DMS153 treated with DMSO at 0.1 percent for 48 hours (cell line): ENCODE measurements at regions not wholly inside any gene's neighbourhood (a gene's known extent, or its start where the extent isn't known, plus 50 kb on each side); places are given as distances from the start of the nearest gene placed in this dataset.
"Not testable (repeated sequence)": the region's sequence is repeated elsewhere in the genome, so short reads cannot be mapped to it uniquely, and the experiment has no call there.

Experiments used
- DNase-seq: peaks from one replicate; lab custom pipeline; 2025; ENCODE audit not compliant: unreplicated experiment; lab: John Stamatoyannopoulos, UW

- DNase-seq: no peak
Observed at GRCh38 chr6:81371930-81372329, 380.6 kb downstream of the TENT5A start.

DNA sequence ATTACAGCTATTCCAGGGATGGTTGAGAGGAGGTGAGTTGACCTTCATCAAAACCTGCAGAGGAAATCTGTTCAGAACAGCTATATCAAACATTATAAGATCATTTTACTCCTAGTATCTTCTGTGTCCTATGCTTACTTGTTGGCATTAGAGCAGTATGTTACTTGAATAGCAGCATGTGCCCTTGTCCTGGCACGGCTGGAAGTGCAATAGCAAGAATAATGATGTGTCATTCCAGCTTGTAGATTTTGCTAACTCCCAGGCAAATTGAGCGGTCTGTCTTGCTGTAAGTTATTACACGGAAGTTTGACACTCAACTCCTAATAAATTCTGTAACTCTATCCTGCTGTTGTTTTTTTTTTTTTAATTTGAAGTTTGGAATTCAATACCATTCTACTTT, 385.5 kb downstream of the TENT5A start:
- no peak for DNase-seq

DNA sequence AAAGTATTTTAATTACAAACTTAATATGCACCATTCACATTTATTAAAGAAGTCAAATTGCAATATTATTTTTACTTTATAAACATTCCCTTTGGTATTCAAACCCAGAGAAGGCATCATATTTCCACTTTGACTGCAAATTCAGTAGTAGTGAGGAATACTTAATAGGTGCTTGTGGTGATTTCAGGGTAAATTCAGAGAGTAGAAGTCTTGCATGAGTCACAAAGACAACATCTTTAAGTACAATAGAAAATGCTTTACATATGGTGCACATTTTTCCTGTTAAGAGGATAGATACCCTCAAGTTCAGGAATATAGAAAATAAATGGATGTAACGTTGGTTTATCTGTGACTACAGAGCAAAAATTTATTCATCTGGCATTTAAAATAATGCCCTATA, 390.2 kb downstream of the TENT5A start:
- DNase-seq: no peak

DNA sequence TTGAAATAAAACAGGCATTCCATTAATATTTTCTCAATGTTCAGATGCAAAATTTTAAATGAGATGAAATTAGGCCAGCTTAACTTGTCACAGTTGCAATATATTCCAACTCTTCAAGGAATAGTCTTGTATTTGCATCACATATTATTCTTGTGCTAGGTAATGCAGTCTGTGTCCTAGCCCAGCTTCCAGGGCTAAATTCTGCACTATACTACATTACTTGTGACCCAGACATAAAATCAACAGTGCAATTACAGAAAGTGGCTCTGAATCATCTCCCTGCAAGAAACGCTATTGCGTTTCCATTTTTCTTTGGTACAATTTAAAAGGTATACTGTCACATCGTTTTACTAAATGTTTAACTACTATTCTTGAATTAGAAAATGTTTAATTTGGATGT, 399.2 kb downstream of the TENT5A start:
- no peak for DNase-seq

DNA sequence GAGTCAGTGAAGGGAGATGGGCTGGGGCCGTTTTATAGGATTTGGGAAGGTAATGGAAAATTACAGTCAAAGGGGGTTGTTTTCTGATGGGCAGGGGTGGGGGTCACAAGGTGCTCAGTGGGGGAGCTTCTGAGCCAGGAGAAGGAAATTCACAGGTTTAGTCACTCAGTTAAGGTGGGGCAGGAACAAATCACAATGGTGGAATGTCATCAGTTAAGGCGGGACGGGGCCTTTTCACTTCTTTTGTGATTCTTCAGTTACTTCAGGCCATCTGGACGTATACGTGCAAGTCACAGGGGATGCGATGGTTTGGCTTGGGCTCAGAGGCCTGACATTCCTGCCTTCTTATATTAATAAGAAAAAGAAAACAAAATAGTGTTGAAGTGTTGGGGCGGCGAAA, 408.5 kb downstream of the TENT5A start:
- not testable (repeated sequence) for DNase-seq

DNA sequence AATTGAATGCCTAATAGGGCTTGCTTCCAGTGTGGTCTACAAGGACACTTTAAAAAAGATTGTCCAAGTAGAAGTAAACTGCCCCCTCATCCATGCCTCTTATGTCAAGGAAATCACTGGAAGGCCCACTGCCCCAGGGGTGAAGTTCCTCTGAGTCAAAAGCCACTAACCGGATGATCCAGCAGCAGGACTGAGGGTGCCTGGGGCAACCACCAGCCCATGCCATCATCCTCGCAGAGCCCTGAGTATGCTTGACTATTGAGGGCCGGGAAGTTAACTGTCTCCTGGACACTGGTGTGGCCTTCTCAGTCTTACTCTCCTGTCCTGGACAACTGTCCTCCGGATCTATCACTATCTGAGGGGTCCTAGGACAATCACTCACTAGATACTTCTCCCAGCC, 411.5 kb downstream of the TENT5A start:
- no peak for DNase-seq

DNA sequence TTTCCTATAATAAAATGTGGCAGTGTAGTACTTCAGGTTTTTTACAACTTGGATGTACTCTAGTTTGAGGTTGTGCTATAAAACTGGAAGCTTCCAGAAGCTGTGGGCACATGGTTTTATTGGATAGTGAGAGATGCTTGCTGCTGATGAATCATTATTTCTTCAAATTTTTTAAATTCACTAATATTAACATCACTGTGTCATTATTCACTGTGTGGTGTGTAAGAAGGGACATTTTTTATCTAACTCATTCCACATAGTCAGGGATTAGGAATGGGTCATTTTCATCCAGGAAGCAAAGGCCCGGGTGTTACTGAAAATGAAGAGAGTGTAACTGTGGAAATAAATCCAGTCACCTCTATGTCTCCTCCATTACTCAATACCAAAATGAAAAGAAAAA, 421.0 kb downstream of the TENT5A start:
- no peak for DNase-seq

GRCh38 chr6:81328700-81329099, 423.8 kb downstream of the TENT5A start:
- DNase-seq: no peak

GRCh38 chr6:81326881-81327561, 425.5 kb downstream of the TENT5A start:
- no peak for DNase-seq

DNA sequence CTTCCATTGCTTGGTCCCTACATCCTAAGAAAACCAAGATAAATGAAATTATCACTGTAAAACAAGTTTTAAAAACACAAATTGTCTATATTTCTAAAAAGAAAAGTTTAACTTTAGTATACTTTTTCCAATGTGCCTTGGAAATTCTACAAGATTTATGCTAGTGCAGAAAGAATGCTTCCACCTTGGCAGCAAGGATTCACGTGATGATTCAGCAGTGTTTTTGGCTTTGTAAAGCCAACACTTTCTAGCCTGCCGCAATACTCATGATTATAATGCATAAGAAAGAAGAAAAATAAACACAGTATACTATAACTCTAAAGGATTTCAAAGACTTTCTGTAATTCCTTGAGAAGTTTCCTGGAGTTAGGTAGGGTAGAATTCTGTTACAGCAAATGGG, 442.7 kb downstream of the TENT5A start:
- no peak for DNase-seq

DNA sequence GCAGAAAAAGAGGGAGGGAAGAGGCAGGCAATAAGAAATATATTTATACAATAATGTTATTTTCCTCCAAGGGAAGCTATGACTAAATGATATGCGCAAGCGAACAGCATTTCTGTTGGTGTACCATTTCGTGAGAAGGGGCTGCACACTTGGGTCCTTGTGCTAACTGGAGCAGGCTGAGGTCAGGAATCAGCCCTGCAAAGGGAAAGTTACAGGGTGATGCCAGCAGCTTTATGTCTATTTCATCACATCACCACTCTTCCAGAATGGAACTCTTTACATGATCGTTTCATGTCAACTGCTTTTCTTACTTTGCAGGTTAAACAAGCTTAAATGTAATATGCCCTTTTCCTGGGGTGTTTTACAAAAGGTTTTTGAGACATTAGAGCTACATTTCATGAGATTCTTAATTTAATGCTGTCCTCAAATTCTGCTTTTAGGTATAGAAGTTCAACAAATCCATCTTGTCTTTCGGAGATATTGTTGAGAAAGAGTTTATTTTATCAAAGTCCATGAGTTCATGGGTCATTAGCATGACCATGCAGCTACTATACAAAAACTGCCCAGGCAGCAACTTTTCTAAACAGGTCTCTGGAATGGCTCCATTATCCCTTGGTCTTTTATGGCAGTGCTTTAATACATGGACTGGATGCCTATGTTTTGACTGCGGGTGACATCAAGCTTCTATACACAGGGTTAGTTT, 443.8 kb downstream of the TENT5A start:
- no peak for DNase-seq

DNA sequence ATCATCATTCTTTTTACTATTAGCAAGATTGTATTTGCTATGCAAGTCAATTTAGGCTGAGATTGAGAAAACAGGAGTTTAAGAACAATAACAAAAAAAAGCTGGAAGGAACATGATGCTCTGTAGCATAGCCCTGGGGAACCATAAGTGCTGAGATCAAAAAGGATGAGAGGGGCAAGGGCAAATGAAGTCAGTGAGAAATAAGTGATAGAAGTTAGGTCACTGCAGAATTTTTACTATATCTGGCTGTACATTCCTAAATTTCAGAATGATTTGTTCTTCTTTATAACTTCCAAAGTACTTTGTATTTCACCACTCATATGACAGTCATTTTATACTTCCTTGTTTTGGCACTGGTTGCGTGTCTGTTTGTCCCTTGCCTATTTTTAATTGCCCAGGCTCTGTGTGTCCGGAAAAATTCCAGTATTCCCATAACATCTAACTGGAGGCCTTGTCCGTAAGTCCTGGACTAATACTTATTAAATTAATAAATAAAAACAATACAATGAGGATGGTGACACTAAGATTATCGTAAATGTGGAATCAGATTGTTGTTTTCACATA, 444.7 kb downstream of the TENT5A start:
- DNase-seq: no peak

- DNase-seq: no peak
Observed at GRCh38 chr6:81304466-81304865, 448.0 kb downstream of the TENT5A start.

DNA sequence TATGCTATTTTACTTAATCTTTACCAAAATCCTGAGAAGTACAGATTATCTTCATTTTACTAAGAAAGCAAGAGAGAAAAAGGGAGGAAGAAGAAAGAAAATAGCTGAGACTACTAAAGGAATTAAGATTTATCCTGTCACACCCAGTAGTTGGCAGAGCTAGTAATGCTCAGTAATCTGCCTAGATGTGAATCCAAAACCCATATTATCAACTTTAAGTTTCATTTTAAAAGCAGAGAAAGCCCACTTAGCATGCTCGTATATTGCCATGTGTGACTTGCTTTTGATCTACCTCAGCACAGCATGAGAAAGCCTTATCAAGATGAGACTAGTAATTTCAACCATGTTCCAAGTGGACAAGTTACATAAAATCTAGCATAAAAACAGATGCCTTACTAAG, 451.5 kb downstream of the TENT5A start:
- no peak for DNase-seq

GRCh38 chr6:81298751-81299150, 453.7 kb downstream of the TENT5A start:
- DNase-seq: no peak

- DNase-seq: no peak
Observed at GRCh38 chr6:81295310-81295709, 457.2 kb downstream of the TENT5A start.

- no peak for DNase-seq
Observed at GRCh38 chr6:81293896-81294295, 458.6 kb downstream of the TENT5A start.

- DNase-seq: no peak
Observed at GRCh38 chr6:81289229-81289628, 463.3 kb downstream of the TENT5A start.

DNA sequence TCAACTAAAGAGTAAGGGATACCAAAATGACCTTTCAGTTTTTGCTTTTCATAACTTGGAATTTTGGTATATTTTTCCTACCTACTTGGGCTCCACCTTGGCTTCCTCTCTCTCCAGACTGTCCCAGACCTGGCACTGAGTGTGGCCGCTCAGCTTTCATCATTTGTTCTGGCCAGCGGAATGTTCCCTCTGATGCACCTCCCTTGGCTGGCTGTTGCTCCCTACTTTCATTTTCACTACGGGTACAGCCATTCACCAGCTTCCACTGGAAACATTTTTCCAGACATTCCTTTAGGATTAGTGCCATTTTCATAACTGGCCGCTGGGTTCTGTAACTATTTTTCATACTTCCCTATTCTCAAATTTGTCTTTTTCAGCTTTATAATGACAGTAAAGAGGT, 487.4 kb downstream of the TENT5A start:
- DNase-seq: no peak

DNA sequence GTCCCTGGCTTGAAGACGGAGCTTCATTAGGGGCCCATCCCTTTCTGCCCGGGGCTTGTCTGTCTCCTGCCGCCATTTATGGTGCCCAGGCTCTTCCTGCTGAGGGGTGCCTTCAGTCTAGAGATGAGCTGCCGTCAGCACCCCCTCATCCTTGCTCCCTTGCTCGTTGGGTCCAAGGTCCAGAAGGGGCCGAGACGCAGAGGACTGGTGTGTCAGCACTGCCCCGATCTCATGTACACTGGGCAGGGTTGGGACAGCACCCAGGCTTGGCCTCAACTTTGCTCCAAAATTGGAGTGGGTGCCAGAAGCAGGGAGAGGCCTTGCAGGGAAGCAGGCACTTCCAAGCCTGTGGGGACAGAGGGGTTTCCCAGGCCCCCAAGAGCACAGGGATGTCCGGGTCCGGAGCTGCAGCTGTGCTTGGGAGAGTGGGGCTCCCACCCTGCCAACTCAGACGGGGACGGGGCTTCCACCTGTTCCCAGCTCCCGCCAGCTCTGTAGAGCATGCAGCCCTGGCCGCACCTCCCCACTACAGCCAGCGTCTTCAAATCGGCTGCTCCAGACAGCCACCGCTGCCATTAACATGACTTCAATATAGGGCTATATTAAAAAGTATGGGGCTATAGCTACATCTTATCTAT, 488.8 kb downstream of the TENT5A start:
- DNase-seq: no peak

- no peak for DNase-seq
Observed at GRCh38 chr6:81262656-81263055, 489.8 kb downstream of the TENT5A start.

GRCh38 chr6:81256223-81256622, 496.3 kb downstream of the TENT5A start:
- not testable (repeated sequence) for DNase-seq
